SK-N-SH treated with all-trans-retinoic acid at 6 μM for 48 hours (cell line): ENCODE measurements at regions not wholly inside any gene's neighbourhood (a gene's known extent, or its start where the extent isn't known, plus 50 kb on each side); places are given as distances from the start of the nearest gene placed in this dataset.

Source experiments
- ATAC-seq: fragments of 200-7000 bp; cut with Tn5 transposase; 3 replicates; pipeline ENCODE4 v1.9.1; 2020; ENCODE audit warnings: mild to moderate bottlenecking, moderate library complexity
- ARNTL ChIP-seq: fragments of 450-650 bp; formaldehyde crosslinking; IDR thresholded peaks from 2 replicates; pipeline ENCODE4 v1.5.0; 2020; ENCODE audit warnings: low read depth, mild to moderate bottlenecking, moderate library complexity, borderline replicate concordance
- BACH2 ChIP-seq: fragments of 250-450 bp; sonication (Bioruptor Pico); IDR thresholded peaks from 2 replicates; pipeline ENCODE4 v1.9.0; 2021; ENCODE audit warnings: mild to moderate bottlenecking, borderline replicate concordance
- CREB5 ChIP-seq: fragments of 250-450 bp; sonication (Bioruptor Pico); IDR thresholded peaks from 2 replicates; pipeline ENCODE4 v1.5.1; 2020; ENCODE audit warnings: low read depth, mild to moderate bottlenecking, moderate library complexity
- CSDC2 ChIP-seq: fragments of 250-450 bp; sonication (Bioruptor Pico); IDR thresholded peaks from 2 replicates; pipeline ENCODE4 v1.5.0; 2020; ENCODE audit warnings: mild to moderate bottlenecking, moderate library complexity
- CSRNP3 ChIP-seq: fragments of 250-450 bp; sonication (Bioruptor Pico); IDR thresholded peaks from 2 replicates; pipeline ENCODE4 v1.5.1; 2021; ENCODE audit warnings: mild to moderate bottlenecking, moderate library complexity
- ESRRG ChIP-seq: fragments of 250-450 bp; sonication (Bioruptor Pico); IDR thresholded peaks from 2 replicates; pipeline ENCODE4 v1.6.1; 2021; ENCODE audit warnings: mild to moderate bottlenecking
- GLIS3 ChIP-seq: fragments of 250-450 bp; sonication (Bioruptor Pico); IDR thresholded peaks from 2 replicates; pipeline ENCODE4 v1.5.0; 2020; ENCODE audit warnings: mild to moderate bottlenecking, moderate library complexity
- ISL1 ChIP-seq: fragments of 250-450 bp; sonication (Bioruptor Pico); IDR thresholded peaks from 2 replicates; pipeline ENCODE4 v2.1.2; 2022; ENCODE audit warnings: mild to moderate bottlenecking, moderate library complexity
- OSR1 ChIP-seq: fragments of 250-450 bp; sonication (Bioruptor Pico); IDR thresholded peaks from 2 replicates; pipeline ENCODE4 v1.8.0; 2022; ENCODE audit warnings: moderate library complexity, mild to moderate bottlenecking, inconsistent platforms
- PATZ1 ChIP-seq: fragments of 250-450 bp; sonication (Bioruptor Pico); IDR thresholded peaks from 2 replicates; pipeline ENCODE4 v1.8.0; 2020; ENCODE audit warnings: mild to moderate bottlenecking, moderate library complexity, borderline replicate concordance
- POU6F1 ChIP-seq: fragments of 250-450 bp; sonication (Bioruptor Pico); IDR thresholded peaks from 2 replicates; pipeline ENCODE4 v1.8.0; 2021; ENCODE audit warnings: low read depth, mild to moderate bottlenecking, moderate library complexity, borderline replicate concordance
- PPARA ChIP-seq: fragments of 250-450 bp; sonication (Bioruptor Pico); IDR thresholded peaks from 2 replicates; pipeline ENCODE4 v1.5.0; 2020; ENCODE audit warnings: mild to moderate bottlenecking, borderline replicate concordance
- RARB ChIP-seq: fragments of 250-450 bp; sonication (Bioruptor Pico); IDR thresholded peaks from 2 replicates; pipeline ENCODE4 v1.8.0; 2021; ENCODE audit warnings: mild to moderate bottlenecking, moderate library complexity
- SNAI2 ChIP-seq: fragments of 250-450 bp; sonication (Bioruptor Pico); IDR thresholded peaks from 2 replicates; pipeline ENCODE4 v1.5.0; 2020; ENCODE audit warnings: mild to moderate bottlenecking, moderate library complexity
- TCF4 ChIP-seq: fragments of 250-450 bp; sonication (Bioruptor Pico); IDR thresholded peaks from 2 replicates; pipeline ENCODE4 v1.8.0; 2021; ENCODE audit warnings: mild to moderate bottlenecking, moderate library complexity, borderline replicate concordance
- TOX ChIP-seq: fragments of 250-450 bp; sonication (Bioruptor Pico); IDR thresholded peaks from 2 replicates; pipeline ENCODE4 v1.8.0; 2021; ENCODE audit warnings: mild to moderate bottlenecking, moderate library complexity, borderline replicate concordance
- TSHZ2 ChIP-seq: fragments of 250-450 bp; sonication (Bioruptor Pico); IDR thresholded peaks from 2 replicates; pipeline ENCODE4 v1.5.0; 2020; ENCODE audit warnings: mild to moderate bottlenecking, moderate library complexity
- ZC3H10 ChIP-seq: fragments of 250-450 bp; sonication (Bioruptor Pico); IDR thresholded peaks from 2 replicates; pipeline ENCODE4 v1.5.1; 2021; ENCODE audit warnings: mild to moderate bottlenecking, moderate library complexity
- ZFP3 ChIP-seq: fragments of 250-450 bp; sonication (Bioruptor Pico); IDR thresholded peaks from 2 replicates; pipeline ENCODE4 v1.5.0; 2020; ENCODE audit warnings: mild to moderate bottlenecking, moderate library complexity
- ZFP30 ChIP-seq: fragments of 450-650 bp; formaldehyde crosslinking; IDR thresholded peaks from 2 replicates; pipeline ENCODE4 v1.5.0; 2022; ENCODE audit warnings: mild to moderate bottlenecking, moderate library complexity
- ZNF565 ChIP-seq: fragments of 450-650 bp; formaldehyde crosslinking; conservative IDR thresholded peaks from 2 replicates; pipeline ENCODE4 v1.5.0; 2020; ENCODE audit warnings: low read depth, mild to moderate bottlenecking, moderate library complexity
- ZNF70 ChIP-seq: fragments of 450-650 bp; formaldehyde crosslinking; IDR thresholded peaks from 2 replicates; pipeline ENCODE4 v1.5.0; 2020; ENCODE audit warnings: mild to moderate bottlenecking, moderate library complexity
- ZNF8 ChIP-seq: fragments of 450-650 bp; formaldehyde crosslinking; IDR thresholded peaks from 2 replicates; pipeline ENCODE4 v1.5.0; 2020; ENCODE audit warnings: mild to moderate bottlenecking, moderate library complexity

GRCh38 chr6:10122164-10122563, 292.7 kb downstream of the TFAP2A start:
- ATAC-seq: no peak
- TF ChIP-seq ZNF565 (CRISPR knock-in tag) (no peak), CREB5 (CRISPR knock-in tag) (no peak), TSHZ2 (no peak), ZC3H10 (CRISPR knock-in tag) (no peak), ISL1 (no peak), ZNF70 (CRISPR knock-in tag) (no peak), RARB (CRISPR knock-in tag) (no peak), TCF4 (CRISPR knock-in tag) (no peak), CSRNP3 (CRISPR knock-in tag) (no peak), PATZ1 (CRISPR knock-in tag) (no peak), ZNF8 (CRISPR knock-in tag) (no peak), GLIS3 (no peak), SNAI2 (CRISPR knock-in tag) (no peak), ZFP3 (CRISPR knock-in tag) (no peak), PPARA (no peak), ARNTL (CRISPR knock-in tag) (no peak), ZFP30 (CRISPR knock-in tag) (no peak)

- TF ChIP-seq PATZ1 (CRISPR knock-in tag) (no peak), TOX (CRISPR knock-in tag) (no peak), ZFP30 (CRISPR knock-in tag) (no peak), ESRRG (no peak), CSRNP3 (CRISPR knock-in tag) (no peak), ZFP3 (CRISPR knock-in tag) (no peak), ZNF8 (CRISPR knock-in tag) (no peak), CSDC2 (CRISPR knock-in tag) (no peak), CREB5 (CRISPR knock-in tag) (no peak), GLIS3 (no peak), POU6F1 (CRISPR knock-in tag) (no peak), SNAI2 (CRISPR knock-in tag) (no peak), BACH2 (CRISPR knock-in tag) (no peak), OSR1 (no peak), ZC3H10 (CRISPR knock-in tag) (no peak), TCF4 (CRISPR knock-in tag) (no peak), RARB (CRISPR knock-in tag) (no peak), ISL1 (no peak), ARNTL (CRISPR knock-in tag) (no peak)
Measured at GRCh38 chr6:10112871-10113549, 301.9 kb downstream of the TFAP2A start.

More at GRCh38 chr6:10112871-10113549, 301.9 kb downstream of the TFAP2A start:
- ATAC-seq: no peak
